Neural cell (in vitro differentiated cells): ENCODE measurements at regions not wholly inside any gene's neighbourhood (a gene's known extent, or its start where the extent isn't known, plus 50 kb on each side); places are given as distances from the start of the nearest gene placed in this dataset.

Experiments
- H2AFZ ChIP-seq: fragments of 200-600, 300-800 bp; sonication (generic), shearing (Covaris generic); 2 replicates; pipeline ENCODE4 v1.6.0; 2014; ENCODE audit warnings: low read depth, mild to moderate bottlenecking, antibody characterized with exemption, low read length, moderate library complexity
- H3F3A ChIP-seq: fragments of 200-600 bp; shearing (Covaris generic); 2 replicates; pipeline ENCODE4 v1.6.1; 2016; ENCODE audit warnings: mild to moderate bottlenecking, moderate library complexity, mixed read lengths, antibody characterized with exemption, low read length; ENCODE audit not compliant: insufficient read depth, poor library complexity, severe bottlenecking
- H3K27ac ChIP-seq: fragments of 200-600, 300-800 bp; sonication (generic), shearing (Covaris generic); 2 replicates; pipeline ENCODE4 v1.5.1; 2014; ENCODE audit warnings: mild to moderate bottlenecking, low read length, moderate library complexity
- H3K27me3 ChIP-seq: fragments of 300-800, 200-600 bp; sonication (generic), shearing (Covaris generic); 2 replicates; pipeline ENCODE4 v1.6.0; 2014; ENCODE audit warnings: mild to moderate bottlenecking, low read depth, low read length, moderate library complexity; ENCODE audit not compliant: insufficient read depth
- H3K36me3 ChIP-seq: fragments of 300-800, 200-600 bp; sonication (generic), shearing (Covaris generic); 2 replicates; pipeline ENCODE4 v1.5.1; 2014; ENCODE audit warnings: mild to moderate bottlenecking, antibody characterized with exemption, low read length, moderate library complexity; ENCODE audit not compliant: insufficient read depth
- H3K4me2 ChIP-seq: fragments of 300-800, 200-600 bp; sonication (generic), shearing (Covaris generic); 2 replicates; pipeline ENCODE4 v1.6.0; 2014; ENCODE audit warnings: mild to moderate bottlenecking, low read length
- H3K4me3 ChIP-seq: fragments of 300-800, 200-600 bp; sonication (generic), shearing (Covaris generic); 2 replicates; pipeline ENCODE4 v1.5.1; 2014; ENCODE audit warnings: mild to moderate bottlenecking, low read length, moderate library complexity
- H3K79me2 ChIP-seq: fragments of 200-600 bp; shearing (Covaris generic); replicated peaks from 2 replicates; pipeline ENCODE4 v1.6.0; 2014; ENCODE audit warnings: mild to moderate bottlenecking, low read length, moderate library complexity; ENCODE audit not compliant: insufficient read depth
- H3K9ac ChIP-seq: fragments of 300-800, 200-600 bp; sonication (generic), shearing (Covaris generic); 2 replicates; pipeline ENCODE4 v1.6.1; 2016; ENCODE audit warnings: mild to moderate bottlenecking, low read length, mixed read lengths
- H3K9me2 ChIP-seq: fragments of 200-600 bp; shearing (Covaris generic); 2 replicates; pipeline ENCODE4 v1.6.1; 2016; ENCODE audit warnings: mild to moderate bottlenecking, low read length, mixed read lengths; ENCODE audit not compliant: insufficient read depth
- H3K9me3 ChIP-seq: fragments of 200-600, 300-800 bp; sonication (generic), shearing (Covaris generic); 2 replicates; pipeline ENCODE4 v1.6.1; 2016; ENCODE audit warnings: mild to moderate bottlenecking, mixed run types, low read length, moderate library complexity, mixed read lengths
- H4K20me1 ChIP-seq: fragments of 200-600 bp; shearing (Covaris generic); 2 replicates; pipeline ENCODE4 v1.6.1; 2016; ENCODE audit warnings: mild to moderate bottlenecking, mixed run types; ENCODE audit not compliant: insufficient read depth
- EP300 ChIP-seq: fragments of 450-650 bp; conservative IDR thresholded peaks from 2 replicates; pipeline ENCODE4 v1.6.1; 2014; ENCODE audit warnings: antibody characterized with exemption, mild to moderate bottlenecking, moderate library complexity; ENCODE audit not compliant: poor library complexity, severe bottlenecking
- EZH2 ChIP-seq: fragments of 200-600, 300-800 bp; shearing (Covaris generic), sonication (generic); IDR thresholded peaks from 2 replicates; pipeline ENCODE4 v1.6.1; 2014; ENCODE audit warnings: antibody characterized with exemption, low read length, borderline replicate concordance, mild to moderate bottlenecking; ENCODE audit not compliant: insufficient read depth, poor library complexity, severe bottlenecking
- MXI1 ChIP-seq: fragments of 450-650 bp; conservative IDR thresholded peaks from 2 replicates; pipeline ENCODE4 v1.6.1; 2014; ENCODE audit warnings: antibody characterized with exemption, mild to moderate bottlenecking; ENCODE audit not compliant: poor library complexity, severe bottlenecking
- POLR2AphosphoS5 ChIP-seq: IDR thresholded peaks from 2 replicates; pipeline ENCODE4 v1.6.1; 2012
- RAD21 ChIP-seq: fragments of 450-650 bp; conservative IDR thresholded peaks from 2 replicates; pipeline ENCODE4 v1.6.1; 2014; ENCODE audit warnings: antibody characterized with exemption, mild to moderate bottlenecking, moderate library complexity
- SMC3 ChIP-seq: fragments of 450-650 bp; conservative IDR thresholded peaks from 2 replicates; pipeline ENCODE4 v1.6.1; 2014; ENCODE audit warnings: antibody characterized with exemption, mild to moderate bottlenecking, moderate library complexity; ENCODE audit not compliant: poor library complexity
- TAF1 ChIP-seq: IDR thresholded peaks from 2 replicates; pipeline ENCODE4 v1.6.1; 2012; ENCODE audit warnings: low read depth
- TF ChIP-seq, protein P1 (sequence below): fragments of 450-650 bp; IDR thresholded peaks from 2 replicates; pipeline ENCODE4 v1.5.1; 2014; ENCODE audit warnings: antibody characterized with exemption, mild to moderate bottlenecking, moderate library complexity; ENCODE audit not compliant: poor library complexity, severe bottlenecking
- TF ChIP-seq, protein P2 (sequence below): IDR thresholded peaks from 2 replicates; pipeline ENCODE4 v1.6.1; 2012; ENCODE audit warnings: borderline replicate concordance

DNA sequence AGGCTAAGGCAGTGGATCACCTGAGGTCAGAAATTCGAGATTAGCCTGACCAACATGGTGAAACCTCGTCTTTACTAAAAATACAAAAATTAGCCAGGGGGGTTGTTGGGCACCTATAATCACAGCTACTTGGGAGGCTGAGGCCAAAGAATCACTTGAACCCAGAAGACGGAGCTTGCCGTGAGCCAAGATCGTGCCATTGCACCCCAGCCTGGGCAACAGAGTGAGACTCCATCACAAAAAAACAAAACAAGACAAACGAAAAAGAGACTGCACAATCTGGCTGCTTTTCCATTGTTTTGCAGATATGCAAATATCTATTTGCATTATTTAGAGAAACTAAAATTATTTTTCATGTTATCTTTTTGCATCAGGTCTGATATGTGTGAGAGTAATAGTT, 83.6 kb downstream of the ZNF486 start:
- H3K9me2 ChIP-seq, result no peaks in the 10 kb centered on the region
- H3K27me3 ChIP-seq, result no peaks in the 10 kb centered on the region
- H4K20me1 ChIP-seq, result no peaks in the 10 kb centered on the region
- no peaks in the 10 kb centered on the region for H3K9me3 ChIP-seq
- H3K36me3 ChIP-seq, result no peaks in the 10 kb centered on the region
- no peak overlapping the region for H3K27ac ChIP-seq
- no peaks in the 10 kb centered on the region for H3K79me2 ChIP-seq
- no peak overlapping the region for H3K4me2 ChIP-seq
- no peak overlapping the region for H3K9ac ChIP-seq
- H3F3A ChIP-seq, result no peaks in the 10 kb centered on the region
- H2AFZ ChIP-seq, result no peak overlapping the region
- TF ChIP-seq RAD21, result no peak
- TF ChIP-seq POLR2AphosphoS5, result no peak
- TF ChIP-seq, protein P1, sequence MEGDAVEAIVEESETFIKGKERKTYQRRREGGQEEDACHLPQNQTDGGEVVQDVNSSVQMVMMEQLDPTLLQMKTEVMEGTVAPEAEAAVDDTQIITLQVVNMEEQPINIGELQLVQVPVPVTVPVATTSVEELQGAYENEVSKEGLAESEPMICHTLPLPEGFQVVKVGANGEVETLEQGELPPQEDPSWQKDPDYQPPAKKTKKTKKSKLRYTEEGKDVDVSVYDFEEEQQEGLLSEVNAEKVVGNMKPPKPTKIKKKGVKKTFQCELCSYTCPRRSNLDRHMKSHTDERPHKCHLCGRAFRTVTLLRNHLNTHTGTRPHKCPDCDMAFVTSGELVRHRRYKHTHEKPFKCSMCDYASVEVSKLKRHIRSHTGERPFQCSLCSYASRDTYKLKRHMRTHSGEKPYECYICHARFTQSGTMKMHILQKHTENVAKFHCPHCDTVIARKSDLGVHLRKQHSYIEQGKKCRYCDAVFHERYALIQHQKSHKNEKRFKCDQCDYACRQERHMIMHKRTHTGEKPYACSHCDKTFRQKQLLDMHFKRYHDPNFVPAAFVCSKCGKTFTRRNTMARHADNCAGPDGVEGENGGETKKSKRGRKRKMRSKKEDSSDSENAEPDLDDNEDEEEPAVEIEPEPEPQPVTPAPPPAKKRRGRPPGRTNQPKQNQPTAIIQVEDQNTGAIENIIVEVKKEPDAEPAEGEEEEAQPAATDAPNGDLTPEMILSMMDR, result no peak
- no peak for TF ChIP-seq TAF1
- no peak for TF ChIP-seq EP300
- TF ChIP-seq, protein P2, sequence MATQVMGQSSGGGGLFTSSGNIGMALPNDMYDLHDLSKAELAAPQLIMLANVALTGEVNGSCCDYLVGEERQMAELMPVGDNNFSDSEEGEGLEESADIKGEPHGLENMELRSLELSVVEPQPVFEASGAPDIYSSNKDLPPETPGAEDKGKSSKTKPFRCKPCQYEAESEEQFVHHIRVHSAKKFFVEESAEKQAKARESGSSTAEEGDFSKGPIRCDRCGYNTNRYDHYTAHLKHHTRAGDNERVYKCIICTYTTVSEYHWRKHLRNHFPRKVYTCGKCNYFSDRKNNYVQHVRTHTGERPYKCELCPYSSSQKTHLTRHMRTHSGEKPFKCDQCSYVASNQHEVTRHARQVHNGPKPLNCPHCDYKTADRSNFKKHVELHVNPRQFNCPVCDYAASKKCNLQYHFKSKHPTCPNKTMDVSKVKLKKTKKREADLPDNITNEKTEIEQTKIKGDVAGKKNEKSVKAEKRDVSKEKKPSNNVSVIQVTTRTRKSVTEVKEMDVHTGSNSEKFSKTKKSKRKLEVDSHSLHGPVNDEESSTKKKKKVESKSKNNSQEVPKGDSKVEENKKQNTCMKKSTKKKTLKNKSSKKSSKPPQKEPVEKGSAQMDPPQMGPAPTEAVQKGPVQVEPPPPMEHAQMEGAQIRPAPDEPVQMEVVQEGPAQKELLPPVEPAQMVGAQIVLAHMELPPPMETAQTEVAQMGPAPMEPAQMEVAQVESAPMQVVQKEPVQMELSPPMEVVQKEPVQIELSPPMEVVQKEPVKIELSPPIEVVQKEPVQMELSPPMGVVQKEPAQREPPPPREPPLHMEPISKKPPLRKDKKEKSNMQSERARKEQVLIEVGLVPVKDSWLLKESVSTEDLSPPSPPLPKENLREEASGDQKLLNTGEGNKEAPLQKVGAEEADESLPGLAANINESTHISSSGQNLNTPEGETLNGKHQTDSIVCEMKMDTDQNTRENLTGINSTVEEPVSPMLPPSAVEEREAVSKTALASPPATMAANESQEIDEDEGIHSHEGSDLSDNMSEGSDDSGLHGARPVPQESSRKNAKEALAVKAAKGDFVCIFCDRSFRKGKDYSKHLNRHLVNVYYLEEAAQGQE, result no peak
- no peak for TF ChIP-seq SMC3
- no peak for TF ChIP-seq EZH2
- no peak for TF ChIP-seq MXI1
- H3K4me3 ChIP-seq, result no peak overlapping the region

DNA sequence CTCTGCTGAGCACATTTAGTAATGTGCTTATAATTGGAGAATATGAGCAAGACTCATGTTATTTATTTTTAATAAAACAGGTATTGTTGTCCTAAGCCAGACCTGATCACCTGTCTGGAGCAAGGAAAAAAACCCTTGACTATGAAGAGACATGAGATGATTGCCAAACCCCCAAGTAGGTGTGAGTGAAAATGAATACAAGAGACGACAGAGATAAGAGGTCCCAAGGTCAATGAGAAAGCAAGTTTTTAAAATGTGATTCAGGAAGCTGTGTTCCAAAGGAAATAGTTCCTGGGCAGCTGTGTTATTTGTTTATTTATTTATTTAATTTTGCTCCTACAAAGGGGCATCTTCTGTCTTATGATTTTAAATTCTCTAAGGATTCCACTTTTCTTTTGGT, 83.1 kb downstream of the ZNF486 start:
- no peak overlapping the region for H3K4me2 ChIP-seq
- no peaks in the 10 kb centered on the region for H3K9me3 ChIP-seq
- H2AFZ ChIP-seq, result no peak overlapping the region
- H3F3A ChIP-seq, result no peaks in the 10 kb centered on the region
- no peak overlapping the region for H3K9ac ChIP-seq
- H3K79me2 ChIP-seq, result no peaks in the 10 kb centered on the region
- no peaks in the 10 kb centered on the region for H3K27me3 ChIP-seq
- H4K20me1 ChIP-seq, result no peaks in the 10 kb centered on the region
- H3K4me3 ChIP-seq, result no peak overlapping the region
- no peaks in the 10 kb centered on the region for H3K36me3 ChIP-seq
- H3K9me2 ChIP-seq, result no peaks in the 10 kb centered on the region
- TF ChIP-seq POLR2AphosphoS5 (no peak), EZH2 (no peak), EP300 (no peak), SMC3 (no peak), MXI1 (no peak), RAD21 (no peak), TAF1 (no peak)
- TF ChIP-seq, protein P1, result no peak
- TF ChIP-seq, protein P2, result no peak
- no peak overlapping the region for H3K27ac ChIP-seq
